ENCODE measurements at regions not wholly inside any gene's neighbourhood (a gene's known extent, or its start where the extent isn't known, plus 50 kb on each side); places are given as distances from the start of the nearest gene placed in this dataset.

- Histone ChIP-seq H3K36me3 (replicated peaks in 1 of 2) (no peaks in the 10 kb centered on the region), H3K27ac (no peak overlapping the region), H3K27me3 (peaks cover 3% of the 10 kb centered on the region), H3K4me1 (replicated peaks in 1 of 2) (no peaks in the 10 kb centered on the region), H3K4me3 (no peak overlapping the region), H3K9me3 (replicated peaks in 1 of 3) (no peaks in the 10 kb centered on the region)
- intact Hi-C loops (cut with DNase I), result no loop called here
- TF ChIP-seq CTCF (IDR thresholded peaks at IDR 0.05), result no peak
- no peak for TF ChIP-seq POLR2A (IDR thresholded peaks at IDR 0.05)
- 74 to 87% (median 79%) methylated on average over 7 of the region's 7 CpGs for WGBS, 4 donors
- no peak for DNase-seq
These were observed 138.5 kb upstream of the SLC35G4 start for GRCh38 chr18:11470941-11471340.

- Histone ChIP-seq H3K27me3 (peaks cover 3% of the 10 kb centered on the region), H3K9me3 (replicated peaks in 1 of 3) (no peaks in the 10 kb centered on the region), H3K27ac (no peak overlapping the region), H3K4me1 (replicated peaks in 1 of 2) (no peaks in the 10 kb centered on the region), H3K36me3 (replicated peaks in 1 of 2) (no peaks in the 10 kb centered on the region), H3K4me3 (no peak overlapping the region)
- TF ChIP-seq POLR2A (IDR thresholded peaks at IDR 0.05) (no peak), CTCF (IDR thresholded peaks at IDR 0.05) (no peak)
- 67 to 85% (median 69%) methylated on average over 2 of the region's 2 CpGs for WGBS, 4 donors
- intact Hi-C loops (cut with DNase I), result no loop called here
- DNase-seq, result no peak
These were observed 140.8 kb upstream of the SLC35G4 start for GRCh38 chr18:11468617-11469016.

- no peak for DNase-seq
- TF ChIP-seq POLR2A (IDR thresholded peaks at IDR 0.05), result no peak
- no peak for TF ChIP-seq CTCF (IDR thresholded peaks at IDR 0.05)
- Histone ChIP-seq H3K4me3 (no peak overlapping the region), H3K9me3 (replicated peaks in 1 of 3) (no peaks in the 10 kb centered on the region), H3K36me3 (replicated peaks in 1 of 2) (no peaks in the 10 kb centered on the region), H3K27ac (no peak overlapping the region), H3K4me1 (replicated peaks in 1 of 2) (no peaks in the 10 kb centered on the region), H3K27me3 (peaks cover 3% of the 10 kb centered on the region)
- WGBS, 4 donors, result 72 to 86% (median 76%) methylated on average over 3 of the region's 3 CpGs
- intact Hi-C loops (cut with DNase I), result no loop called here
These were observed 141.3 kb upstream of the SLC35G4 start for GRCh38 chr18:11468120-11468519.

GRCh38 chr18:11467611-11468010, 141.8 kb upstream of the SLC35G4 start:
- H3K27me3 ChIP-seq, result peaks cover 3% of the 10 kb centered on the region
- no peaks in the 10 kb centered on the region for H3K36me3 ChIP-seq (replicated peaks in 1 of 2)
- WGBS, 4 donors, result 72 to 81% (median 73%) methylated on average over 2 of the region's 2 CpGs
- DNase-seq, result no peak
- H3K4me1 ChIP-seq (replicated peaks in 1 of 2), result no peaks in the 10 kb centered on the region
- no peaks in the 10 kb centered on the region for H3K9me3 ChIP-seq (replicated peaks in 1 of 3)
- no peak for TF ChIP-seq CTCF (IDR thresholded peaks at IDR 0.05)
- TF ChIP-seq POLR2A (IDR thresholded peaks at IDR 0.05), result no peak
- no peak overlapping the region for H3K4me3 ChIP-seq
- intact Hi-C loops (cut with DNase I), result no loop called here
- H3K27ac ChIP-seq, result no peak overlapping the region
